ENCODE measurements at regions not wholly inside any gene's neighbourhood (a gene's known extent, or its start where the extent isn't known, plus 50 kb on each side); places are given as distances from the start of the nearest gene placed in this dataset.

GRCh38 chr1:193613041-193613440 is 426.6 kb upstream of the B3GALT2 start:
- no peak for DNase-seq

- DNase-seq, result no peak
Observed at GRCh38 chr1:193609592-193609991, 423.2 kb upstream of the B3GALT2 start.

- no peak for DNase-seq
Observed at GRCh38 chr1:193607787-193608186, 421.4 kb upstream of the B3GALT2 start.

- DNase-seq, result no peak
Observed at GRCh38 chr1:193606035-193606434, 419.6 kb upstream of the B3GALT2 start.

GRCh38 chr1:193602705-193603104 is 416.3 kb upstream of the B3GALT2 start:
- DNase-seq, result no peak

- DNase-seq, result no peak
Observed at GRCh38 chr1:193593147-193593885, 406.9 kb upstream of the B3GALT2 start.

- DNase-seq, result no peak
Observed at GRCh38 chr1:193592317-193592716, 405.9 kb upstream of the B3GALT2 start.

- DNase-seq, result no peak
Observed at GRCh38 chr1:193590102-193590501, 403.7 kb upstream of the B3GALT2 start.

GRCh38 chr1:193589597-193590040 is 403.2 kb upstream of the B3GALT2 start:
- peak; percentile 43 for DNase-seq

GRCh38 chr1:193588311-193589082 is 402.1 kb upstream of the B3GALT2 start:
- DNase-seq, result no peak

- DNase-seq, result no peak
Observed at GRCh38 chr1:193584731-193585239, 398.4 kb upstream of the B3GALT2 start.

GRCh38 chr1:193581341-193581740 is 394.9 kb upstream of the B3GALT2 start:
- no peak for DNase-seq

- no peak for DNase-seq
Observed at GRCh38 chr1:193580419-193580818, 394.0 kb upstream of the B3GALT2 start.

- DNase-seq, result no peak
Observed at GRCh38 chr1:193579323-193579722, 392.9 kb upstream of the B3GALT2 start.

GRCh38 chr1:193574913-193575312 is 388.5 kb upstream of the B3GALT2 start:
- DNase-seq, result no peak

GRCh38 chr1:193569983-193570269 is 383.5 kb upstream of the B3GALT2 start:
- DNase-seq, result no peak

- DNase-seq, result peak; percentile 76
Observed at GRCh38 chr1:193569096-193569982, 382.9 kb upstream of the B3GALT2 start.

- DNase-seq, result no peak
Observed at GRCh38 chr1:193568512-193568911, 382.1 kb upstream of the B3GALT2 start.

- DNase-seq, result no peak
Observed at GRCh38 chr1:193567937-193568336, 381.5 kb upstream of the B3GALT2 start.

- DNase-seq, result no peak
Observed at GRCh38 chr1:193566735-193567134, 380.3 kb upstream of the B3GALT2 start.

GRCh38 chr1:193565971-193566577 is 379.7 kb upstream of the B3GALT2 start:
- DNase-seq, result no peak

- DNase-seq, result peak; percentile 20
Observed at GRCh38 chr1:193562121-193562520, 375.7 kb upstream of the B3GALT2 start.
